D721Med (cell line): ENCODE measurements at regions not wholly inside any gene's neighbourhood (a gene's known extent, or its start where the extent isn't known, plus 50 kb on each side); places are given as distances from the start of the nearest gene placed in this dataset.

Source experiments
- DNase-seq: peaks from one replicate; pipeline ENCODE4 v3.0.0; 2011; ENCODE audit warnings: low spot score; ENCODE audit not compliant: insufficient read length
- FAIRE-seq: peaks from 2 replicates; lab custom pipeline; 2011; peaks lifted over from hg19 to GRCh38; lab: Jason Lieb, UNC
- TF ChIP-seq, protein P1 (sequence below): IDR thresholded peaks from 2 replicates; pipeline ENCODE4 v1.5.1; 2012; ENCODE audit warnings: mild to moderate bottlenecking, control low read depth; ENCODE audit not compliant: insufficient read depth; ENCODE audit errors: missing control alignments

DNA sequence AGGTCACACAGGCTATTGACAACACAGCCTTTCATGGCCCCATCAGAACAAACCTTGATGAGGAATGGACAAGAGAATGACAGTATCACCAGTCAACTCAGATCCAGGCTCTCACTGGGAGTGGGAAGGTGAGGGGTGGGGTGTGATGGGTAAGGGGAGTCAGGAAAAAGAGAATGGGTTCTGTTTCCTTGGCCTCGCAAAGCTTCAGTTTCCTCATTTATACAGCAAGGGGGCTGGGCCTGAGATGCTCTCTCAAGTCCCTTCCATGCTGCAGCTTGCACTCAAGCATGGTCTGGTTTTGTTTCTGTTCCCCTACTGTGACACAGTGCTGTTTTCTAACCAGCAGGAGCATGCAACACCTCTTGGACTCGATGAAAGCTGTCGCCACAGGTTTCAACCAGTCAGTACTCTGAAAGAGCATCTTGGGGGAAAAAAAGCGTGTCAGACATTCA, 65.7 kb upstream of the IL12A start:
- no peak for FAIRE-seq
- DNase-seq = no peak
- TF ChIP-seq, protein P1, sequence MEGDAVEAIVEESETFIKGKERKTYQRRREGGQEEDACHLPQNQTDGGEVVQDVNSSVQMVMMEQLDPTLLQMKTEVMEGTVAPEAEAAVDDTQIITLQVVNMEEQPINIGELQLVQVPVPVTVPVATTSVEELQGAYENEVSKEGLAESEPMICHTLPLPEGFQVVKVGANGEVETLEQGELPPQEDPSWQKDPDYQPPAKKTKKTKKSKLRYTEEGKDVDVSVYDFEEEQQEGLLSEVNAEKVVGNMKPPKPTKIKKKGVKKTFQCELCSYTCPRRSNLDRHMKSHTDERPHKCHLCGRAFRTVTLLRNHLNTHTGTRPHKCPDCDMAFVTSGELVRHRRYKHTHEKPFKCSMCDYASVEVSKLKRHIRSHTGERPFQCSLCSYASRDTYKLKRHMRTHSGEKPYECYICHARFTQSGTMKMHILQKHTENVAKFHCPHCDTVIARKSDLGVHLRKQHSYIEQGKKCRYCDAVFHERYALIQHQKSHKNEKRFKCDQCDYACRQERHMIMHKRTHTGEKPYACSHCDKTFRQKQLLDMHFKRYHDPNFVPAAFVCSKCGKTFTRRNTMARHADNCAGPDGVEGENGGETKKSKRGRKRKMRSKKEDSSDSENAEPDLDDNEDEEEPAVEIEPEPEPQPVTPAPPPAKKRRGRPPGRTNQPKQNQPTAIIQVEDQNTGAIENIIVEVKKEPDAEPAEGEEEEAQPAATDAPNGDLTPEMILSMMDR = no peak

DNA sequence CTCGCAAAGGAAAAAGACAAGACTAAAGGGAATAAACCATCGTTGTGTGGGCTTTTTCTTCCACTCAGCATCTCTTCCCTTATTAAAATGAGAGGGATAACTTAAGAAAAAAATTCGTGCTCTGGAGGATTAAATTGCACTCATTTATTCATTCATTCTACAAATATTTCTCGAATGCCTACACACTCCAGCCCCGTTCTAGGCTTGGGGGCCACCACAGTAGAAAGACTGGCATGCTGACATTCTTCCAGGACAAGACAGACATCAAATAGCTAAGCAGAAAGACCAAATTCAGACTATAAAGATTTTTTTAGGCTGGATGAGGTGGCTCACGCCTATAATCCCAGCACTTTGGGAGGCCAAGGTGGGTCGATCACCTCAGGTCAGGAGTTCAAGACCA, 65.3 kb upstream of the IL12A start:
- TF ChIP-seq, protein P1 = no peak
- FAIRE-seq (no peak), DNase-seq (no peak)

GRCh38 chr3:159923956-159924355, 64.7 kb upstream of the IL12A start:
- FAIRE-seq = no peak

DNA sequence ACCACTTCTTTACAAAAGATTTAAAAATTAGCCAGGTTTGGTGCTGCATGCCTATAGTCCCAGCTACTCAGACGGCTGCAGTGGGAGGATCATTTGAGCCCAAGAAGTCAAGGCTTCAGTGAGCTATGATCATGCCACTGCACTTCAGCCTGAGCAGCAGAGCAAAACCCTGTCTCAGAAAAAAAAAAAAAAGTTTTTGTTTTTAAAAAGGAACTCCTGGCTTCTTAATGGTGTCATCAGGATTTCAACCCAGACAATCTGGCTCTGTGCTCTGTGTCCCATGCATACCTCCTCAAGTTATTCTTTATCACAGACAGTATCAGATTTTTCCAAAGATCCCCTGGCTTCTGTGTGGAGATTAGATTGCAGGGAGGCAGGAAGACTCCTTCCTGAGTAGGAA, 64.2 kb upstream of the IL12A start:
- no peak for DNase-seq
- no peak for FAIRE-seq
- TF ChIP-seq, protein P1 = no peak

More at GRCh38 chr3:159923956-159924355, 64.7 kb upstream of the IL12A start:
- no peak for DNase-seq
- TF ChIP-seq, protein P1 = no peak

GRCh38 chr3:159925248-159925647, 63.4 kb upstream of the IL12A start:
- TF ChIP-seq, protein P1 = no peak
- no peak for DNase-seq
- FAIRE-seq = no peak

GRCh38 chr3:159926573-159926972, 62.1 kb upstream of the IL12A start:
- DNase-seq (no peak), FAIRE-seq (no peak)
- TF ChIP-seq, protein P1 = no peak

GRCh38 chr3:159928071-159928491, 60.6 kb upstream of the IL12A start:
- FAIRE-seq = no peak
- TF ChIP-seq, protein P1 = no peak
- no peak for DNase-seq
